IMR-90 (cell line): ENCODE measurements at regions not wholly inside any gene's neighbourhood (a gene's known extent, or its start where the extent isn't known, plus 50 kb on each side); places are given as distances from the start of the nearest gene placed in this dataset.

Experiments used
- BHLHE40 ChIP-seq: fragments of 150-350 bp; IDR thresholded peaks from 2 replicates; pipeline ENCODE4 v1.6.1; 2016; ENCODE audit warnings: mild to moderate bottlenecking, low read depth, low read length
- CEBPB ChIP-seq: IDR thresholded peaks from 2 replicates; pipeline ENCODE4 v1.6.1; 2012; ENCODE audit warnings: low read depth, low read length, improper control_type of control experiment
- CTCF ChIP-seq: conservative IDR thresholded peaks from 2 replicates; pipeline ENCODE4 v1.5.1; 2012; ENCODE audit warnings: mild to moderate bottlenecking, low read depth, low read length, improper control_type of control experiment
- ELK1 ChIP-seq: fragments of 150-350 bp; IDR thresholded peaks from 2 replicates; pipeline ENCODE4 v1.6.1; 2016; ENCODE audit warnings: low read depth, mild to moderate bottlenecking, low read length, moderate library complexity, borderline replicate concordance
- FOS ChIP-seq: fragments of 150-350 bp; IDR thresholded peaks from 2 replicates; pipeline ENCODE4 v1.6.1; 2016; ENCODE audit warnings: low read depth, low read length
- MXI1 ChIP-seq: IDR thresholded peaks from 2 replicates; pipeline ENCODE4 v1.6.1; 2012; ENCODE audit warnings: low read depth, mild to moderate bottlenecking, low read length, moderate library complexity, borderline replicate concordance
- POLR2A ChIP-seq: IDR thresholded peaks from 2 replicates; pipeline ENCODE4 v1.6.1; 2012; ENCODE audit warnings: mild to moderate bottlenecking, low read depth, low read length
- RAD21 ChIP-seq: IDR thresholded peaks from 2 replicates; pipeline ENCODE4 v1.6.1; 2012; ENCODE audit warnings: low read length, improper control_type of control experiment
- RFX5 ChIP-seq: IDR thresholded peaks from 2 replicates; pipeline ENCODE4 v1.8.0; 2012; ENCODE audit warnings: low read depth, mild to moderate bottlenecking, low read length, moderate library complexity
- USF2 ChIP-seq: fragments of 150-350 bp; IDR thresholded peaks from 2 replicates; pipeline ENCODE4 v1.6.1; 2017; ENCODE audit warnings: mild to moderate bottlenecking, antibody characterized with exemption, low read length, low read depth

GRCh38 chr3:152976239-152976638, 141.3 kb downstream of the P2RY1 start:
- TF ChIP-seq CTCF (no peak), USF2 (no peak), ELK1 (no peak), RFX5 (no peak), BHLHE40 (no peak), MXI1 (no peak), POLR2A (no peak), RAD21 (no peak), CEBPB (no peak), FOS (no peak)
